ENCODE measurements at regions not wholly inside any gene's neighbourhood (a gene's known extent, or its start where the extent isn't known, plus 50 kb on each side); places are given as distances from the start of the nearest gene placed in this dataset.

GRCh38 chr5:164346785-164347630, 841.6 kb downstream of the MAT2B start:
- no peak for DNase-seq (ENCODE audit: low read depth in 3 of 3)

GRCh38 chr5:164350236-164350635, 844.8 kb downstream of the MAT2B start:
- no peak for DNase-seq (ENCODE audit: low read depth in 3 of 3)

DNA sequence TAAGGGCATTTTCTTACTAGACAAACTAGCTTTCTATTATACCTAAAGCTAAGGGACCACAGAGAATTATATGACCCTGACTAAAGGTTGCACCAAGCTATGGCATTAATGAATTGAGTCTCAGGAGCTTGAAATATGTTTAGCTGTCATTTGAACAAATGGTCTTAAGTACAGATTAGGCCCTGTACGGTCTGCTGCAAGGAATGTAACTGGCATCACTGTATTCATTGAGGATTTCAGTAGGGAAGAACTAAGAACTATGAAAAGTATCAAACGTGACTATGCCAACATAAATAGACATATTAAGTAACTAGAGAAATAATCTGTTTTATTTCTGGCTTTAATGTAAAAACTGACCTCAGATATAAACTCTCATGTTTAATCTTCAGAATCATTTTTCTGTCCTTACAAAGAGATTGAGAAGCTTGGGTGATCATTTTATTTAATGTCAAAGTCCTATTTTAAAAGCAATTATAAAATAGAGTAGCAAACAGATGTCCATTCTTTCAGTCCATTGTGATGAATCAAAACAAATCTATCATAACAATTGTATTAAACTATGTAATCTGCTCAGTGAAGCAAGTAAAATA, 845.9 kb downstream of the MAT2B start:
- DNase-seq (ENCODE audit: low read depth in 3 of 3), result no peak

DNA sequence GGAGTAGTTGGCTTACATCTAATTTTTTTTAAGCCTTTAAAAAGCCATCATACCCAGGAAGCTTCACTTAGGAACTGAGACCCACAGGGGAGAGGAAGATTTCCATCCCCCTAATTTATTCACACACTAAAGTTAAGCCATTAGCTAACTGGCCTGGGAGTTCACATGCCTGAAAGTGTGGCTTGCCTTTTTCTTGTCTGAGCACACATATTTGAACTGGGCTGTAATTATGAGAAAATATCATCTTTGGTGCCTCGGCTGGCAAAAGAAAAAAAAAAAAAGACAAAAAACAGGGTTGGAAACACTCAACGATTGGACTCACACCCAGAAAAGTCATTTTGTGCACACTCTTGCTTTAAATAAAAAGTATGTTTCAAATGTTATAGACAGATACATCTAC, 847.3 kb downstream of the MAT2B start:
- no peak for DNase-seq (ENCODE audit: low read depth in 3 of 3)

DNA sequence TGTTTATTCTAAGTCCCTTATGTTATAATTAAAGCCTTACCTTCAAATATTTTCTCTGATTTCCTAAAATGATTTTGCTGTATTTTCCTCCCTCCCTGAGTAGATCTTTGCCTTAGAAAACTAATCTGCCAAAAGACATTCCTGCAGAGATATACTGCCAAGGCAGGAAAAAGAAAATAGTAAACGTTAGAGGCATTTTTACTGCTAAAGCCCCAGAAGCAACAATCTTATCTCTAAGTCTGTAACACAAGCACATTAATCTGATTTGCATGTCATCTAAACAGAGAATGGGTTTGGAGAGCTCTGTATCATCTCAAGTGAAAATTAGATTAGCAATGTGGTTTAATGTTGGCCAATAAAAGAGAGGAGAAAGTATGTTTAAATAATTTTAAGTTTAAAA, 847.7 kb downstream of the MAT2B start:
- DNase-seq (ENCODE audit: low read depth in 3 of 3), result no peak

DNA sequence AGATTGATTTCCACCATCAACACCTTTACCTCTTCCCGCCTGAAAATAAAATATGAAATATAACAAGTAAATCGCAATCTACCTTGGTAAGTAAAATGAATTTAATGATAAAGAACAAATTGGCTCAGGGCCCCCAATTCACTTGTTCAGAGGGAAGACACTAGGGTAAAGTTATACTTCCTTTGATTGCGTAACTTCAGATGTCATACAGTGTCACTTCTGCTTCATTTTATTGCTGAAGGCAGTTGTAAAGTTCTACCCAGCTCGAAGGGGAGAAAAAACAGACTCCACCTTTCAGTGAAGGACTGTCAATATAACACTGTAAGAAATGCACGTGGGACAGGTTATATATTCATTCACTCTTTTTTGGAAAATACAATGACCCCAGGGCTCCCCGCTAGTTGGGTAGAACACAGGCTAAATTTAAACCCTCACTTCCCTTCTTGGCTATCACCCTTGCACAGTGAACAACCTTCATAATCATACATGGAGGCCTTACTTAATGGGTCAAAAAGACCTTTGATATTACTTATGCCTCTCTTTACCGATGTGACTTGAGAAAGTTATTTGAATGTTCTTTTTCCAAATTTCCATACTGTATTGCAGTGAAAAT, 848.8 kb downstream of the MAT2B start:
- no peak for DNase-seq (ENCODE audit: low read depth in 3 of 3)

DNA sequence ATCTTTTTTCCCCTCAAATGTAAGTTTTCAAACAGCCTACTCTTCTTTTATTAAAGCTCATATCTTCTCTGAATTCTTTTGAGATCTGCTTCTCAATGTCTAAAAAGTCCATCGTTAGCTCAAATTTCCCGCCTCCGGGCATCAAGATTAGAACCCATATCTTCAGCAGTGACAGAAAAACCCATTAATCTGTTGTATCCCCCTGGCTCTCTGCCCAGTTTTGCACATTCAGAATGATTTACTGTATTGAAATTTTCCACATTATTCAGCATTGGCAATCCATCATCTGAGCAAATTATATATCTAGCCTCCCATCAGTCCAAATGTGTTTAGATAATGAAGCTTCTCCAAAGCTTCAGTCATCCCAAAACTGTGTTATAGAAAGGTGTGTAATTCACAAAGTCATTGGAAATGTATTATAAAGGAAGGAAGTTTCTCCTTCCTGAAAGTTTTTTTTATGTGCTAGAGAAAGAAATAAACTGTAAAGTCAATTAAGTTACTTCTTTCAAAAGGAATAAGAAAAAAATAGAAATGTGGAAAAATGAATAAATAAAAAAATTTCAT, 849.9 kb downstream of the MAT2B start:
- DNase-seq (ENCODE audit: low read depth in 3 of 3), result no peak

- no peak for DNase-seq (ENCODE audit: low read depth in 3 of 3)
Measured at GRCh38 chr5:164356790-164357189, 851.4 kb downstream of the MAT2B start.

GRCh38 chr5:164357395-164358033, 852.1 kb downstream of the MAT2B start:
- no peak for DNase-seq (ENCODE audit: low read depth in 3 of 3)

- no peak for DNase-seq (ENCODE audit: low read depth in 3 of 3)
Measured at GRCh38 chr5:164358531-164359259, 853.3 kb downstream of the MAT2B start.

- DNase-seq (ENCODE audit: low read depth in 3 of 3), result no peak
Measured at GRCh38 chr5:164359260-164360255, 854.1 kb downstream of the MAT2B start.

DNA sequence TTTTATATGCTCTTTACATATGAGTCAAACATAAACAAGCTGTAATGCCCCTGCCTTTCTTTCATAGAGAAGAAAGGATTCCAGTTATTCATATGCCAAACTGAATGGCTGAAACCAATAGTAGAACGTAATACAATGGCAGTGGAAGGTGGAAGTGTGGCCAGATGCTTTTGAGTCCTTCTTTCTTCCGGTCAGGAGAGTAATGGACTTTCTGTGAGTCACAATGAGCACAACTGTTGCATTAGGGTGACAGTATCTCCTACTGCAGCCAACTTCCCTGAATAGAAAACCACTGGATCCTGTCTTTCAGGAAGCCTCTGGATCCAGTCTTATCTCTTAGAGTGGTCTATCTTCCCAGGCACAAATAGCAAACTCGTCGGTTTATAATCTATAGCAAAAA, 855.2 kb downstream of the MAT2B start:
- DNase-seq (ENCODE audit: low read depth in 3 of 3), result no peak

- no peak for DNase-seq (ENCODE audit: low read depth in 3 of 3)
Measured at GRCh38 chr5:164361986-164362385, 856.6 kb downstream of the MAT2B start.

DNA sequence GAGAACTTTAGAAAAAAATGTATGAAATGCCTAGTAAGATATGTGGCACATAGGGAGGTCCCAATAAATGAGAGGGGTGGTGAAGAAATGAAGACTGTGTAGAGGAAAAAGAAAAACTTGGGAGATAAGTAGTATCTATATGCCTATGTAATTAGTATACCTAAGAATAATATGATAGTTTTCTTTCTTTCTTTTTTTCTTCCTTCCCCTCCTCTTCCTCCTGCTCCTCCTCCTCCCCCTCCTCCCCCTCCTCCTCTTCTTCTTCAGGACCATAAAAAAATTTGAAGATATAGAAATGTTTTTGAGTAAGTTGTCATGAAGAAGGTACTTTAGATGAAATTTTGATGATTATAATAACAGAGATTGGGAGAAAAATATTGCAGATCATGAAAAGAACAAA, 857.4 kb downstream of the MAT2B start:
- DNase-seq (ENCODE audit: low read depth in 3 of 3), result no peak

- DNase-seq (ENCODE audit: low read depth in 3 of 3), result no peak
Measured at GRCh38 chr5:164364237-164365208, 859.1 kb downstream of the MAT2B start.

DNA sequence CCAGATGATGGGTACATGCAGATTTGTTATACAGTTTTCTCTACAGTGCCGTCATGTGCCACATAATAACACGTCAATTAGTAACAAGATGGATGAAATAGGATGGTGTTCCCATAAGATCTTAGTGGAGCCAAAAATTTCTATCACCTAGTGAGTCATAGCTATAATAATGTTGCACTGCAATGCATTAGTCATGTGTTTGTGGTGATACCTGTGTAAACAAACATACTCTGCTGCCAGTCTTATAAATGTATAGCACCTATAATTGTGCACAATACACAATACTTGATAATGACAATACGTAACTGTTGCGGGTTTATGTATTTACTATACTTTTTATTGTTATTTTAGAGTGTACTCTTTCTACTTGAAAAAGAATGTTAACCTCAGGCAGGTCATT, 865.4 kb downstream of the MAT2B start:
- no peak for DNase-seq (ENCODE audit: low read depth in 3 of 3)

- DNase-seq (ENCODE audit: low read depth in 3 of 3), result no peak
Measured at GRCh38 chr5:164372892-164373291, 867.5 kb downstream of the MAT2B start.

GRCh38 chr5:164373876-164374275, 868.5 kb downstream of the MAT2B start:
- DNase-seq (ENCODE audit: low read depth in 3 of 3), result no peak

GRCh38 chr5:164375051-164375450, 869.6 kb downstream of the MAT2B start:
- no peak for DNase-seq (ENCODE audit: low read depth in 3 of 3)
